ENCODE measurements at regions not wholly inside any gene's neighbourhood (a gene's known extent, or its start where the extent isn't known, plus 50 kb on each side); places are given as distances from the start of the nearest gene placed in this dataset.

DNA sequence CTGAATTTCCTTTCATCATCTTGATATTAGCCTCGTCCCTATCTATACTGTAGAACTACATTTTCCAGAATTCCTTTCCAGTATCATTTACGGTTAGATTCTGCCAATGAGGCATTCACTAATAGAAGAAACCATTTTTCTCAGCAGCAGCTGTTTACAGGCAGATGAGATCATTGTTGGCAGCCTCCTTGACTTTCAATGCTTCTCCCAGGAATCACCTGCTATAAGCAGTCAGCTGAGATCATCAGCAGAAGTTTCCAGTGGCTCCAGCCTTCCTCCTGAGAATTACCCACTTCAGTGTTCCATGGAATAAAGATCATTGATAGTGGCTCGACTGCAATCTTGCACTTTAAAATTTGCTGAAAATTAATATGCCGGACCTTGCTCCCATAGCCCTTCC, 157.3 kb upstream of the TET2 start:
- no peak for ATAC-seq (ENCODE audit: poor library complexity)
- H3K27ac Mint-ChIP-seq: no peak overlapping the region
- H3K9me3 ChIP-seq (ENCODE audit: control insufficient read depth in 1 of 2, insufficient read depth in 1 of 2, low read length in 2 of 2): no peaks in the 10 kb centered on the region
- H3K27me3 ChIP-seq (ENCODE audit: control insufficient read depth in 1 of 2, insufficient read depth in 2 of 2, low read length in 2 of 2): no peaks in the 10 kb centered on the region
- no peaks in the 10 kb centered on the region for H3K36me3 Mint-ChIP-seq (ENCODE audit: low read depth)
- ChIA-PET POLR2A (no interaction called here), CTCF (no interaction called here)
- DNase-seq: no peak
- no peaks in the 10 kb centered on the region for H3K27me3 Mint-ChIP-seq
- H3K4me1 Mint-ChIP-seq (ENCODE audit: low read depth): no peaks in the 10 kb centered on the region
- no peak overlapping the region for H3K4me3 ChIP-seq (ENCODE audit: low read length)
- H3K36me3 ChIP-seq (ENCODE audit: insufficient read depth, low read length): no peaks in the 10 kb centered on the region
- no peak for TF ChIP-seq CTCF (IDR thresholded peaks at IDR 0.05)
- peaks cover 7% of the 10 kb centered on the region for H3K9me3 Mint-ChIP-seq
- no peaks in the 10 kb centered on the region for H3K4me1 ChIP-seq (ENCODE audit: insufficient read depth, low read length)
- H3K4me3 Mint-ChIP-seq: no peak overlapping the region
- H3K27ac ChIP-seq (ENCODE audit: low read depth in 1 of 2, low read length in 2 of 2): no peak overlapping the region
- intact Hi-C loops (cut with DNase I, micrococcal nuclease): no loop called here

DNA sequence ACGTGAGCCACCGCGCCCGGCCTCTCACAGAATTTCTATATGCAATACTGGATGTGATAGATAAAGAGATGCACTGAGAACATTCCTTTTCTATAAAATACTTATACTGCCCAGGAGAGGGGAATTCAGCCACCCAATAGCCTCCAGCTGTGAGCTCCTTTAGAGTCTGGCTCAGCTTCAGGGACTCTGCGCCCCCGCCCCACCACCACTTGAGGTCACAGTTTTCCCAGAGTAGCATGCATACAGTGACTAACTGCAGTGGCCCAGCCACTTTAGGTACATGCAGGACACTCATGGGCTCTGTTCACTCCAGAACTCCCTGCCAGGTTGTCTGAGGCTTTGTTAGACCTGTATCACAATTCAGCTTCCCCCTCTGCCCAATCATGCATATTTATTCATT, 144.4 kb upstream of the TET2 start:
- CTCF ChIA-PET: no interaction called here
- no peak overlapping the region for H3K4me3 Mint-ChIP-seq

DNA sequence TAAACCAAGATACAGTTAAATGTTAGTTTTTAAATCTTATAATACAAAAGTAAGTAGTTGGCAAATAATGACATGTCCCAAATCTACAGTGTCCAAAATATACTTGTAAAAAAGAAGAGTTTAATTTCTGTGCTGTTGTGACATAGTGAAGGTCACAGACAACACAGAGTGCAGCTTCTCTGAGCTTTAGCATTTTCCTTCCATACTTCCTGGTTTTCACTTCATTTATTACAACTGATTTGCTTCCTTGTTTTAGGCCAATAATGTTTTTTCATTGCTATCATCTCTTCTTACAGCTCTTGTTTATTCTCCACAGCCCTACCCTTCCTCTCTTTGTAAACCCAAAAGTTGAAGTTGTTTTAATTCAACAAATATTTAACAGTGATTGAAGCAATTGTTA, 132.4 kb upstream of the TET2 start:
- CTCF ChIA-PET: no interaction called here
- Mint-ChIP-seq H3K9me3 (peaks cover 4% of the 10 kb centered on the region), H3K27me3 (peaks cover 10% of the 10 kb centered on the region), H3K4me1 (ENCODE audit: low read depth) (no peaks in the 10 kb centered on the region), H3K27ac (no peak overlapping the region), H3K36me3 (ENCODE audit: low read depth) (no peaks in the 10 kb centered on the region), H3K4me3 (no peak overlapping the region)
- DNase-seq: no peak
- no peak overlapping the region for H3K4me3 ChIP-seq (ENCODE audit: low read length)
- POLR2A ChIA-PET: no interaction called here
- TF ChIP-seq CTCF (IDR thresholded peaks at IDR 0.05): no peak
- no peak overlapping the region for H3K27ac ChIP-seq (ENCODE audit: low read depth in 1 of 2, low read length in 2 of 2)
- H3K36me3 ChIP-seq (ENCODE audit: insufficient read depth, low read length): no peaks in the 10 kb centered on the region
- intact Hi-C loops (cut with DNase I, micrococcal nuclease): no loop called here
- no peak for ATAC-seq (ENCODE audit: poor library complexity)
- H3K4me1 ChIP-seq (ENCODE audit: insufficient read depth, low read length): no peaks in the 10 kb centered on the region
- no peaks in the 10 kb centered on the region for H3K27me3 ChIP-seq (ENCODE audit: control insufficient read depth in 1 of 2, insufficient read depth in 2 of 2, low read length in 2 of 2)
- H3K9me3 ChIP-seq (ENCODE audit: control insufficient read depth in 1 of 2, insufficient read depth in 1 of 2, low read length in 2 of 2): no peaks in the 10 kb centered on the region

More for the DNA sequence above, 144.4 kb upstream of the TET2 start:
- DNase-seq: no peak
- no peaks in the 10 kb centered on the region for H3K36me3 Mint-ChIP-seq (ENCODE audit: low read depth)
- H3K27me3 Mint-ChIP-seq: peaks cover 10% of the 10 kb centered on the region
- Histone ChIP-seq H3K9me3 (ENCODE audit: control insufficient read depth in 1 of 2, insufficient read depth in 1 of 2, low read length in 2 of 2) (no peaks in the 10 kb centered on the region), H3K27me3 (ENCODE audit: control insufficient read depth in 1 of 2, insufficient read depth in 2 of 2, low read length in 2 of 2) (no peaks in the 10 kb centered on the region), H3K36me3 (ENCODE audit: insufficient read depth, low read length) (no peaks in the 10 kb centered on the region), H3K27ac (ENCODE audit: low read depth in 1 of 2, low read length in 2 of 2) (no peak overlapping the region), H3K4me3 (ENCODE audit: low read length) (no peak overlapping the region), H3K4me1 (ENCODE audit: insufficient read depth, low read length) (no peaks in the 10 kb centered on the region)
- no peaks in the 10 kb centered on the region for H3K4me1 Mint-ChIP-seq (ENCODE audit: low read depth)
- no peak for TF ChIP-seq CTCF (IDR thresholded peaks at IDR 0.05)
- H3K27ac Mint-ChIP-seq: no peak overlapping the region
- no peak for ATAC-seq (ENCODE audit: poor library complexity)
- intact Hi-C loops (cut with DNase I, micrococcal nuclease): no loop called here
- H3K9me3 Mint-ChIP-seq: no peaks in the 10 kb centered on the region
- POLR2A ChIA-PET: no interaction called here

Data from CD4-positive, alpha-beta T cell (primary cell).